PC-9 (cell line): ENCODE measurements at regions not wholly inside any gene's neighbourhood (a gene's known extent, or its start where the extent isn't known, plus 50 kb on each side); places are given as distances from the start of the nearest gene placed in this dataset.

Experiments used
- CTCF ChIP-seq: fragments of 200-600 bp; sonication (generic); conservative IDR thresholded peaks from 2 replicates; pipeline ENCODE4 v1.6.1; 2017; ENCODE audit warnings: mixed run types, antibody characterized with exemption, mild to moderate bottlenecking, moderate library complexity
- EZH2 ChIP-seq: fragments of 200-600 bp; sonication (generic); IDR thresholded peaks from 2 replicates; pipeline ENCODE4 v1.8.0; 2017; ENCODE audit warnings: antibody characterized with exemption, low read depth

DNA sequence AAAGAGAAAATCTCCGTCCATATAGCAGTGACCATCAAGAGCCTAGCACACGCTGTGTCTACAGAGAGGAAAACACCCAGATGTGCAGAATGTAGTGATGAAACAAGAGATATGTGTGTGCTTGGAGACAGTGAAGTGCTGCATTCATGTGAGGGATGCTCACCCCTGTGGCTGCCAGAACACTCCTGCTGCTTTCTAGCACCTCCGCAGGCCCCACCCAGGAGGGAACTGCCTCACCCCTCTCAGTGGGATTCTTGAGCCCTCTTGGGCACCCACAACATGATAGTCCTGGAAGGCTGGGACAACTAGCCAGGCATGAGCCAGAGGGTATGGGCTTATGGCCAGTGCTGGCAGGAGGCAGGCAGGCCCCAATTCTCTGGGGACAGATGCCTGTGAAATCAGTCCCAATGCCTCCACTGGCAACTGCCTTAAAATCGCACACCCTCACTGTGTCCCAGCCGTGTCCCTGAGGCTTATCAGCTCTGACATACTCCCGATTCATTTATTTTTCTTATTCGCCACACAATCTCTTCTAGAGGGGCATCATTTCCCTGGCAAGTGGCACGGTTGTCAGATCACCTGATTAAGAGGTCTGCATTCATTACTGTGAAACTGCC, 73.2 kb upstream of the FSTL4 start:
- TF ChIP-seq CTCF: no peak
- no peak for TF ChIP-seq EZH2
